GM10266 (cell line): ENCODE measurements at regions not wholly inside any gene's neighbourhood (a gene's known extent, or its start where the extent isn't known, plus 50 kb on each side); places are given as distances from the start of the nearest gene placed in this dataset.

ENCODE experiments used
- DNase-seq: peaks from one replicate; pipeline ENCODE4 v3.0.0; 2012; ENCODE audit errors: extremely low spot score
- TF ChIP-seq, protein P1 (sequence below): IDR thresholded peaks from 2 replicates; pipeline ENCODE4 v1.5.1; 2012; ENCODE audit warnings: mild to moderate bottlenecking, low read depth; ENCODE audit not compliant: control insufficient read depth, insufficient read depth; ENCODE audit errors: missing control alignments

DNA sequence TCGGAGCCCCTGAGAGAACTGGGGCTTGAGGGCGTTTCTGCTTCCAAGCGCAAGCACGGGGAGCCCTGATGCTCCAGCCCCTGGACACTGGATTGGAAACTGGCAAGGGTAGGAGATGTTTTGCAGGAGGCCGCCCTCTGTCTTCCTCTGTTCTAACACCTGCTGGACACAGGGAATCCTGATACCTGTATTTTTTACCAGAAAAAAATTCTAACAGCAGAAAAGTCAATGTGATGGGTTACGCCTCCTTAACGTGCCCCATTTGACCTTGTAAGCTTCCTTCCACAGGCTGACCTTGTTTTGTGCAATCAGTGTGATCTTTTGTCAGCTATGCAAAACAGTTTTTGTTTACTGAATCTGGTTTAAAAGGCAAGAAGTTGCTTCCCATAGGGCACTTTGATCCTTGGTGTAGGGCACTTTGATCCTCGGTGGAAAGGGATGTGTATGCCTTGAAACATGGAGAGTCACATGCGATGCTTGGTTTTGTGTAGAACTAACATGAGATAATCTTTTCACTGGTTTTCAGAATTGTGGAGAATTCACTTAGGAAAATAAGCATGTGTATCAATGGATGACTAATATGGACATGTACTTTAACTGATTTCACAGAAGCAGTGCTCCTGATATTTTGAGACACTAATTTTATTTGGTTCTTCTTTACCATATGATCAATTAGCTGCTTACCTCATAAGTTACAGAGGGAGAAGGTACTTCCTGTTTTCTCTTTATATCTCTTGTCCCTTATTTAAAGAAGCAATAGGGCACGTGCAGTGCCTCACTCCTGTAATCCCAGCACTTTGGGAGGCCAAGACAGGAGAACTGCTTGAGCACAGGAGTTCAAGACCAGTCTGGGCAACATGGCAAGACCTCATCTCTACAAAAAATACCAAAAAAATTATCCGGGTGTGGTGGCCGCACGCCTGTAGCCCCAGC, 59.9 kb upstream of the MAP3K4 start:
- TF ChIP-seq, protein P1, sequence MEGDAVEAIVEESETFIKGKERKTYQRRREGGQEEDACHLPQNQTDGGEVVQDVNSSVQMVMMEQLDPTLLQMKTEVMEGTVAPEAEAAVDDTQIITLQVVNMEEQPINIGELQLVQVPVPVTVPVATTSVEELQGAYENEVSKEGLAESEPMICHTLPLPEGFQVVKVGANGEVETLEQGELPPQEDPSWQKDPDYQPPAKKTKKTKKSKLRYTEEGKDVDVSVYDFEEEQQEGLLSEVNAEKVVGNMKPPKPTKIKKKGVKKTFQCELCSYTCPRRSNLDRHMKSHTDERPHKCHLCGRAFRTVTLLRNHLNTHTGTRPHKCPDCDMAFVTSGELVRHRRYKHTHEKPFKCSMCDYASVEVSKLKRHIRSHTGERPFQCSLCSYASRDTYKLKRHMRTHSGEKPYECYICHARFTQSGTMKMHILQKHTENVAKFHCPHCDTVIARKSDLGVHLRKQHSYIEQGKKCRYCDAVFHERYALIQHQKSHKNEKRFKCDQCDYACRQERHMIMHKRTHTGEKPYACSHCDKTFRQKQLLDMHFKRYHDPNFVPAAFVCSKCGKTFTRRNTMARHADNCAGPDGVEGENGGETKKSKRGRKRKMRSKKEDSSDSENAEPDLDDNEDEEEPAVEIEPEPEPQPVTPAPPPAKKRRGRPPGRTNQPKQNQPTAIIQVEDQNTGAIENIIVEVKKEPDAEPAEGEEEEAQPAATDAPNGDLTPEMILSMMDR, result no peak

DNA sequence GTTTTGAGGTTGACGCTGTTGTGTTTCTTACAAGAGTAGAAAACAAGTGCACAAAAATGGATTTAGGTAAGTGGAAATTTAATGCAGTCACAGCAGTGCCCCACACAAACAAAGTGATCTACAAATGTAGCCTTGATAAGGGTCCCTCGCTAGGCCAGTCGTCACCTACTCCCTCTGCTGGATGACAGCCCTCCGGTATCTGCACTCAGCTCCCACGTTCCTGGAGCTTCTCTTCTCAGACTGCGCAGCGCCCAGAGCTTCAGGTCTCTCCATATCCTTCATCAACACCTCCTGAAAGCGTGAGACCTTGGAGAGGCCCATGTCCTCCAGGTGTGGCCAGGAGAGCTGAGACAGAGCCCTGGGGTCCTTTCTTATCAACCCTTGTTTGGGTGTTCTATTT, 58.3 kb upstream of the MAP3K4 start:
- TF ChIP-seq, protein P1, result no peak

More for the DNA sequence above, 59.9 kb upstream of the MAP3K4 start:
- no peak for DNase-seq

DNA sequence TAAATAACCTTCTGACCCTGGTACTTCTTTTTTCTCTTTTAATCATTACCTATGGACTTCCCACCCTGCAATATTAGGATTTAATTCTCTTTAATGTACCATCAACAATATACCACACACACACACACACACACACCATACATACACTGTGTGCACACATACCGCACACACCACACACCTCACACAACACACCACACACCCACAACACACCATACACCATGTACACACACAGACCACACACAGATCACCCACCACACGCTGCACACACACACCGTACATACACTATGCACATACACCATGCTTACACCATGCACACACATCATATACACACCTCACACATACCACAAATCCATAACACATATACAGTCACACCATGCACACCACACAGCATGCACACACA, 57.4 kb upstream of the MAP3K4 start:
- DNase-seq, result no peak
- TF ChIP-seq, protein P1, result no peak

More for the DNA sequence above, 58.3 kb upstream of the MAP3K4 start:
- no peak for DNase-seq

DNA sequence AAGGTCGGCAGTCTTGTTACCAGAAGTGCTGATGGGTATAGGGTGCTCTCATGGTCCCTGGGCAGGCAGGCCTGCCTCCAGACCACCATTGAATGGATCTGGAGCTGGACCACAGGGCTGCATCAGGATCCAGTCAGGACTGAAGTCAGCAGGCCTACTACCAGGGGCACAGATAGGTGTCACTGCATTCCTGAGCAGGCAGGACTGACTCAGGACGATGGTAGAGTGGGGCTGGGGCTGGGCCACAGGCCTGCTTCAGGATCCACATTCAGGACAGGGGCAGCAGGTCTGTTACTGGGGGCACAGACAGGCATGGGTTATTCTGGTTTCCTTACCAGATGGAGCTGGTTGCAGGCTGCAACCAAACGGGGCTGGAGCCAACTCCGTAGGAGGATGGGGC, 51.4 kb upstream of the MAP3K4 start:
- TF ChIP-seq, protein P1, result no peak
- DNase-seq, result no peak
